DND-41 (cell line): ENCODE measurements at regions not wholly inside any gene's neighbourhood (a gene's known extent, or its start where the extent isn't known, plus 50 kb on each side); places are given as distances from the start of the nearest gene placed in this dataset.
A peak's percentile ranks its signal among the peaks of the same experiment; 100 is the strongest.

Experiments
- ATAC-seq: fragments of 200-7000 bp; cut with Tn5 transposase; 3 replicates; pipeline ENCODE4 v1.9.1; 2021; ENCODE audit warnings: low read depth; ENCODE audit not compliant: insufficient read depth
- DNase-seq: peaks from one replicate; pipeline ENCODE4 v3.0.0-alpha.2; 2020
- H2AFZ ChIP-seq: 2 replicates; pipeline ENCODE4 v1.6.0; 2012; ENCODE audit warnings: low read depth, low read length
- H3K27ac ChIP-seq: 2 replicates; pipeline ENCODE4 v1.5.1; 2012; ENCODE audit warnings: low read length, inconsistent platforms
- H3K27me3 ChIP-seq: fragments of 200-600 bp; sonication (generic); 2 replicates; pipeline ENCODE4 v1.6.0; 2012; ENCODE audit warnings: low read length, mild to moderate bottlenecking, inconsistent platforms; ENCODE audit not compliant: insufficient read depth, poor library complexity
- H3K36me3 ChIP-seq: 2 replicates; pipeline ENCODE4 v1.5.1; 2012; ENCODE audit warnings: low read length, inconsistent platforms; ENCODE audit not compliant: insufficient read depth
- H3K4me1 ChIP-seq: 2 replicates; pipeline ENCODE4 v1.5.1; 2012; ENCODE audit warnings: mild to moderate bottlenecking, low read length; ENCODE audit not compliant: insufficient read depth
- H3K4me2 ChIP-seq: 2 replicates; pipeline ENCODE4 v1.6.0; 2012; ENCODE audit warnings: mild to moderate bottlenecking, moderate library complexity, low read length, inconsistent platforms; ENCODE audit not compliant: insufficient read depth
- H3K4me3 ChIP-seq, 2 experiments: fragments of 200-600 bp in 1 of 2; shearing (Covaris generic) in 1 of 2; 2 replicates each; pipeline ENCODE4 v1.5.1; 2012 to 2016; ENCODE audit warnings: inconsistent platforms in 2 of 2, low read length in 2 of 2, mild to moderate bottlenecking in 2 of 2, low read depth in 1 of 2, moderate library complexity in 1 of 2
- H3K79me2 ChIP-seq: 2 replicates; pipeline ENCODE4 v1.6.0; 2012; ENCODE audit warnings: low read length, inconsistent platforms; ENCODE audit not compliant: insufficient read depth
- H3K9ac ChIP-seq: 2 replicates; pipeline ENCODE4 v1.6.0; 2012; ENCODE audit warnings: low read depth, mild to moderate bottlenecking, inconsistent platforms, low read length, moderate library complexity
- H3K9me3 ChIP-seq: 2 replicates; pipeline ENCODE4 v1.5.1; 2012; ENCODE audit warnings: low read length, moderate library complexity, mild to moderate bottlenecking, inconsistent platforms; ENCODE audit not compliant: insufficient read depth, severe bottlenecking
- H4K20me1 ChIP-seq: 2 replicates; pipeline ENCODE4 v1.6.0; 2012; ENCODE audit warnings: low read length; ENCODE audit not compliant: insufficient read depth
- EZH2 ChIP-seq: IDR thresholded peaks from 3 replicates; pipeline ENCODE4 v1.6.1; 2012; ENCODE audit warnings: borderline replicate concordance, low read depth, mild to moderate bottlenecking, moderate library complexity, low read length, inconsistent platforms; ENCODE audit not compliant: severe bottlenecking
- TF ChIP-seq, protein P1 (sequence below): IDR thresholded peaks from 2 replicates; pipeline ENCODE4 v1.5.1; 2012; ENCODE audit warnings: borderline replicate concordance, low read length, moderate library complexity, mild to moderate bottlenecking; ENCODE audit not compliant: poor library complexity, severe bottlenecking; ENCODE audit errors: extremely low read depth

DNA sequence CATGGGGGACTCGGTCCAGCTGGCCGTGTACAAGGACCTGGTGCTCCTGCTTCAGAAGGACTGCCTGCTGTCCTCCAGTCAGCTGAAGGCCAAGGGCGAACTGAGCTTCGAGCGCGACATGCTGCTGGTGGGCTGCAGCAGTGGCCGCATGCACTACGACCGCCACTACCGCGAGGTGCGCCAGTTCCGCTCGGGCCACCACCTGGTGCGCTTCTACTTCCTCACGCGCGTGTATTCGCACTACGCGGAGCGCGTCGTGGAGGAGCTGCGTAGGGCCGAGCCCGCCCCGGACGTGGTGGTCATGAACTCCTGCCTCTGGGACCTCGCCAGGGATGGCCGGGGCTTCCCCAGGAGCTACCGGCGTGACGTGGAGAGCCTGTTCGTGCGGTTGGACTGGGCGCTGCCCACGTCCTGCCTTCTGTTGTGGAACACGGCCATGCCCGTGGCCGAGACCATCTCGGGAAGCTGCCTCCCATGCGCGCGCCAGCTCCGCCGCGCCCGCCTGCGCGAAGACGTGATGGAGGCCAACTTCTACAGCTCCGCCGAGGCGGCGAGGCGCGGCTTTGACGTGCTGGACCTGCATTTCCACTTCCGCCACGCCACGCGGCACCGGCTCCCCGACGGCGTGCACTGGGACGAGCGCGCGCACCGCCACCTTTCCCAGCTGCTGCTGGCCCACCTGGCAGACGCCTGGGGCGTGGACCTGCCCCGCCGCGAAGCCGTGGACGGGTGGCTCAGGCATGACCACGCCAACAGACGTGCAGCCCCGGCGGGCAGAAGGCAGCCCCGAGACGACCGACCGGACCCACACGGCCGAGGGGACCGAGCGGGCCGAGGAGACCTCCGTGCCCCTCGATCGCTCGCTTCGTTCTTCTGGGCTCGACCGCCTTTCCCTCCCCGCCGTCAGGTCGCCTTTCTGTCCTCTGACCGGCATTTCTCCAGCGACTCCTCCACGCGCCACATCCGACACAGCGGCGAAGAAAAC, 293.9 kb upstream of the ERBB4 start:
- H3K27me3 ChIP-seq, result no peaks in the 10 kb centered on the region
- no peak overlapping the region for H3K4me3 ChIP-seq
- H3K27ac ChIP-seq, result no peak overlapping the region
- H3K9ac ChIP-seq, result no peak overlapping the region
- H3K4me1 ChIP-seq, result no peaks in the 10 kb centered on the region
- H3K9me3 ChIP-seq, result peaks cover 17% of the 10 kb centered on the region
- no peaks in the 10 kb centered on the region for H4K20me1 ChIP-seq
- H3K79me2 ChIP-seq, result no peaks in the 10 kb centered on the region
- H3K36me3 ChIP-seq, result peaks cover 4% of the 10 kb centered on the region; the same call in 1 of the 2 replicates
- no peak overlapping the region for H3K4me2 ChIP-seq
- no peak overlapping the region for H2AFZ ChIP-seq
- no peak for TF ChIP-seq EZH2
- TF ChIP-seq, protein P1, sequence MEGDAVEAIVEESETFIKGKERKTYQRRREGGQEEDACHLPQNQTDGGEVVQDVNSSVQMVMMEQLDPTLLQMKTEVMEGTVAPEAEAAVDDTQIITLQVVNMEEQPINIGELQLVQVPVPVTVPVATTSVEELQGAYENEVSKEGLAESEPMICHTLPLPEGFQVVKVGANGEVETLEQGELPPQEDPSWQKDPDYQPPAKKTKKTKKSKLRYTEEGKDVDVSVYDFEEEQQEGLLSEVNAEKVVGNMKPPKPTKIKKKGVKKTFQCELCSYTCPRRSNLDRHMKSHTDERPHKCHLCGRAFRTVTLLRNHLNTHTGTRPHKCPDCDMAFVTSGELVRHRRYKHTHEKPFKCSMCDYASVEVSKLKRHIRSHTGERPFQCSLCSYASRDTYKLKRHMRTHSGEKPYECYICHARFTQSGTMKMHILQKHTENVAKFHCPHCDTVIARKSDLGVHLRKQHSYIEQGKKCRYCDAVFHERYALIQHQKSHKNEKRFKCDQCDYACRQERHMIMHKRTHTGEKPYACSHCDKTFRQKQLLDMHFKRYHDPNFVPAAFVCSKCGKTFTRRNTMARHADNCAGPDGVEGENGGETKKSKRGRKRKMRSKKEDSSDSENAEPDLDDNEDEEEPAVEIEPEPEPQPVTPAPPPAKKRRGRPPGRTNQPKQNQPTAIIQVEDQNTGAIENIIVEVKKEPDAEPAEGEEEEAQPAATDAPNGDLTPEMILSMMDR, result no peak
- no peak for ATAC-seq
- DNase-seq, result no peak

GRCh38 chr2:212831671-212832199, 293.1 kb upstream of the ERBB4 start:
- Histone ChIP-seq H4K20me1 (no peaks in the 10 kb centered on the region), H3K4me3 (no peak overlapping the region), H3K9me3 (peaks cover 17% of the 10 kb centered on the region), H3K27ac (no peak overlapping the region), H3K79me2 (no peaks in the 10 kb centered on the region), H3K4me2 (no peak overlapping the region), H3K36me3 (peaks cover 4% of the 10 kb centered on the region; the same call in 1 of the 2 replicates), H3K9ac (no peak overlapping the region), H2AFZ (no peak overlapping the region), H3K27me3 (no peaks in the 10 kb centered on the region), H3K4me1 (no peaks in the 10 kb centered on the region)
- no peak for DNase-seq
- ATAC-seq, result no peak
- no peak for TF ChIP-seq EZH2

DNA sequence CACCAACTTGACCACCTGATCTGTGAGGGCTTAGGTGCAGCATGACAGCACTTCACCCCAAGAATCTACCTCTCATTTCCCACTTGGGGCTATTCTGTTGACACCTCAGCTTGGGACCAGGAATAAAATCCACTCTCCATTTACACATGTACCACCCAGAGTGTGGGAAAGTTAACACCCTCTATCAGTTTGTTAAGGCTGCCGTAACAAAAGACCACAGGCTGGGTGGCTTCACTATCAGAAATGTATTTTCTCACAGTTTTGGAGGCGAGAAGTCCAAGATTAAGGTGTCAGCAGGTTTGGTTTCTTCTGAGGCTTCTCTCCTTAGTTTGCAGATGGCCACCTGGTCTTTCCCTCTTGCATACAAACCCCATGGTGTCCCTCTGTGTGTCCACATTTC, 277.7 kb upstream of the ERBB4 start:
- Histone ChIP-seq H3K79me2 (no peaks in the 10 kb centered on the region), H3K4me2 (peak overlapping the region; percentile 55), H3K27me3 (no peaks in the 10 kb centered on the region), H3K4me3 (no peak overlapping the region), H4K20me1 (no peaks in the 10 kb centered on the region), H2AFZ (no peak overlapping the region), H3K9ac (no peak overlapping the region), H3K4me1 (peaks cover 41% of the 10 kb centered on the region), H3K27ac (no peak overlapping the region), H3K9me3 (no peaks in the 10 kb centered on the region), H3K36me3 (no peaks in the 10 kb centered on the region)
- TF ChIP-seq, protein P1, result no peak
- TF ChIP-seq EZH2, result no peak
- no peak for DNase-seq
- no peak for ATAC-seq

- Histone ChIP-seq H4K20me1 (no peaks in the 10 kb centered on the region), H3K9me3 (no peaks in the 10 kb centered on the region), H3K27me3 (no peaks in the 10 kb centered on the region), H3K27ac (peak overlapping the region; percentile 13), H3K9ac (no peak overlapping the region), H2AFZ (no peak overlapping the region), H3K79me2 (no peaks in the 10 kb centered on the region), H3K4me1 (peaks cover 49% of the 10 kb centered on the region), H3K4me2 (peak overlapping the region; percentile 55), H3K36me3 (no peaks in the 10 kb centered on the region), H3K4me3 (peak overlapping the region in 1 of 2 experiments; percentile 17; a peak in 2 of 4 replicates)
- ATAC-seq (peak; percentile 78), DNase-seq (peak; percentile 51)
- no peak for TF ChIP-seq EZH2
- TF ChIP-seq, protein P1, result no peak
Observed at GRCh38 chr2:212815453-212815852, 276.9 kb upstream of the ERBB4 start.
